GM23248 (cell line): ENCODE measurements at regions not wholly inside any gene's neighbourhood (a gene's known extent, or its start where the extent isn't known, plus 50 kb on each side); places are given as distances from the start of the nearest gene placed in this dataset.

Source experiments
- EZH2 ChIP-seq: fragments of 200-600 bp; sonication (generic); IDR thresholded peaks from 2 replicates; pipeline ENCODE4 v1.6.1; 2018; ENCODE audit warnings: antibody characterized with exemption, mild to moderate bottlenecking; ENCODE audit not compliant: insufficient read depth, poor library complexity, severe bottlenecking
- EZH2phosphoT487 ChIP-seq: fragments of 200-600 bp; sonication (generic); IDR thresholded peaks from 2 replicates; pipeline ENCODE4 v1.6.1; 2018; ENCODE audit warnings: antibody characterized with exemption, moderate library complexity, mild to moderate bottlenecking, low read depth; ENCODE audit not compliant: insufficient read depth

GRCh38 chr20:11200423-11200822 lies 526.6 kb upstream of the JAG1 start:
- no peak for TF ChIP-seq EZH2
- TF ChIP-seq EZH2phosphoT487: no peak
